IgD-negative memory B cell (primary cell): ENCODE measurements at regions not wholly inside any gene's neighbourhood (a gene's known extent, or its start where the extent isn't known, plus 50 kb on each side); places are given as distances from the start of the nearest gene placed in this dataset.
A peak's percentile ranks its signal among the peaks of the same experiment; 100 is the strongest.

Experiments used
- H3K27ac Mint-ChIP-seq, 3 donors: one replicate each; pipeline ENCODE4 v1.8.0; 2020 to 2022; ENCODE audit warnings: mild to moderate bottlenecking in 3 of 3, mixed read lengths in 3 of 3, moderate library complexity in 1 of 3
- H3K27me3 Mint-ChIP-seq: one replicate; pipeline ENCODE4 v1.8.0; 2021; ENCODE audit warnings: mixed read lengths
- H3K36me3 Mint-ChIP-seq: one replicate; pipeline ENCODE4 v1.8.0; 2020; ENCODE audit warnings: mild to moderate bottlenecking, mixed read lengths
- H3K4me1 Mint-ChIP-seq, 3 donors: one replicate each; pipeline ENCODE4 v1.8.0; 2020 to 2022; ENCODE audit warnings: mixed read lengths in 3 of 3, mild to moderate bottlenecking in 1 of 3
- H3K4me3 Mint-ChIP-seq, 4 donors: one replicate each; pipeline ENCODE4 v1.8.0; 2020 to 2022; ENCODE audit warnings: mild to moderate bottlenecking in 4 of 4, mixed read lengths in 4 of 4, moderate library complexity in 3 of 4
- H3K9me3 Mint-ChIP-seq, 3 donors: one replicate each; pipeline ENCODE4 v1.8.0; 2020 to 2021; ENCODE audit warnings: mixed read lengths in 3 of 3, mild to moderate bottlenecking in 1 of 3

GRCh38 chr2:42934580-42935186 is 142.3 kb upstream of the HAAO start:
- no peak overlapping the region for H3K27ac Mint-ChIP-seq
- peaks cover 0 to 5% (median 0%) of the 10 kb centered on the region in 3 donors for H3K4me1 Mint-ChIP-seq
- no peak overlapping the region for H3K4me3 Mint-ChIP-seq
- peaks cover 2% of the 10 kb centered on the region for H3K36me3 Mint-ChIP-seq
- H3K9me3 Mint-ChIP-seq: no peaks in the 10 kb centered on the region
- no peaks in the 10 kb centered on the region for H3K27me3 Mint-ChIP-seq

- Mint-ChIP-seq H3K27ac (no peak overlapping the region), H3K4me1 (peaks cover 0 to 5% (median 0%) of the 10 kb centered on the region in 3 donors), H3K27me3 (no peaks in the 10 kb centered on the region), H3K9me3 (no peaks in the 10 kb centered on the region), H3K36me3 (peaks cover 2% of the 10 kb centered on the region), H3K4me3 (no peak overlapping the region)
Measured at GRCh38 chr2:42933824-42934254, 141.5 kb upstream of the HAAO start.

GRCh38 chr2:42932271-42933151 is 140.1 kb upstream of the HAAO start:
- peak overlapping the region in 1 of 4 donors; percentile 60 for H3K4me3 Mint-ChIP-seq
- no peaks in the 10 kb centered on the region for H3K27me3 Mint-ChIP-seq
- peaks cover 3% of the 10 kb centered on the region for H3K36me3 Mint-ChIP-seq
- H3K9me3 Mint-ChIP-seq: no peaks in the 10 kb centered on the region
- H3K4me1 Mint-ChIP-seq: peaks cover 0 to 1% (median 0%) of the 10 kb centered on the region in 3 donors
- H3K27ac Mint-ChIP-seq: no peak overlapping the region

- Mint-ChIP-seq H3K4me1 (peaks cover 0 to 1% (median 0%) of the 10 kb centered on the region in 3 donors), H3K4me3 (no peak overlapping the region), H3K27ac (no peak overlapping the region), H3K27me3 (no peaks in the 10 kb centered on the region), H3K36me3 (peaks cover 3% of the 10 kb centered on the region), H3K9me3 (no peaks in the 10 kb centered on the region)
Measured at GRCh38 chr2:42931818-42932195, 139.4 kb upstream of the HAAO start.

GRCh38 chr2:42931146-42931817 is 138.9 kb upstream of the HAAO start:
- H3K4me3 Mint-ChIP-seq: no peak overlapping the region
- no peaks in the 10 kb centered on the region for H3K9me3 Mint-ChIP-seq
- H3K27ac Mint-ChIP-seq: no peak overlapping the region

GRCh38 chr2:42930025-42930581 is 137.7 kb upstream of the HAAO start:
- no peak overlapping the region for H3K4me3 Mint-ChIP-seq
- H3K27me3 Mint-ChIP-seq: no peaks in the 10 kb centered on the region
- H3K27ac Mint-ChIP-seq: peak overlapping the region in 1 of 3 donors; percentile 67
- peaks cover 0 to 1% (median 0%) of the 10 kb centered on the region in 3 donors for H3K4me1 Mint-ChIP-seq
- H3K36me3 Mint-ChIP-seq: peaks cover 2% of the 10 kb centered on the region
- H3K9me3 Mint-ChIP-seq: no peaks in the 10 kb centered on the region

More at GRCh38 chr2:42931146-42931817, 138.9 kb upstream of the HAAO start:
- Mint-ChIP-seq H3K27me3 (no peaks in the 10 kb centered on the region), H3K4me1 (peaks cover 0 to 1% (median 0%) of the 10 kb centered on the region in 3 donors), H3K36me3 (peaks cover 3% of the 10 kb centered on the region)

GRCh38 chr2:42929546-42930024 is 137.2 kb upstream of the HAAO start:
- peaks cover 1% of the 10 kb centered on the region for H3K27me3 Mint-ChIP-seq
- no peaks in the 10 kb centered on the region for H3K9me3 Mint-ChIP-seq
- no peak overlapping the region for H3K27ac Mint-ChIP-seq
- H3K4me3 Mint-ChIP-seq: no peak overlapping the region
- peaks cover 0 to 1% (median 0%) of the 10 kb centered on the region in 3 donors for H3K4me1 Mint-ChIP-seq
- H3K36me3 Mint-ChIP-seq: peaks cover 3% of the 10 kb centered on the region

GRCh38 chr2:42928692-42929545 is 136.5 kb upstream of the HAAO start:
- H3K4me1 Mint-ChIP-seq: peaks cover 0 to 1% (median 0%) of the 10 kb centered on the region in 3 donors
- no peak overlapping the region for H3K27ac Mint-ChIP-seq
- H3K9me3 Mint-ChIP-seq: no peaks in the 10 kb centered on the region
- H3K4me3 Mint-ChIP-seq: no peak overlapping the region
- peaks cover 1% of the 10 kb centered on the region for H3K27me3 Mint-ChIP-seq
- peaks cover 3% of the 10 kb centered on the region for H3K36me3 Mint-ChIP-seq

GRCh38 chr2:42928161-42928691 is 135.8 kb upstream of the HAAO start:
- no peak overlapping the region for H3K4me3 Mint-ChIP-seq
- peaks cover 3% of the 10 kb centered on the region for H3K36me3 Mint-ChIP-seq
- no peak overlapping the region for H3K27ac Mint-ChIP-seq
- H3K27me3 Mint-ChIP-seq: peaks cover 1% of the 10 kb centered on the region
- H3K9me3 Mint-ChIP-seq: no peaks in the 10 kb centered on the region
- peaks cover 0 to 1% (median 0%) of the 10 kb centered on the region in 3 donors for H3K4me1 Mint-ChIP-seq

GRCh38 chr2:42927334-42928160 is 135.2 kb upstream of the HAAO start:
- H3K36me3 Mint-ChIP-seq: peaks cover 3% of the 10 kb centered on the region
- no peak overlapping the region for H3K27ac Mint-ChIP-seq
- H3K4me3 Mint-ChIP-seq: no peak overlapping the region
- H3K9me3 Mint-ChIP-seq: no peaks in the 10 kb centered on the region
- peaks cover 1% of the 10 kb centered on the region for H3K27me3 Mint-ChIP-seq
- peaks cover 0 to 1% (median 0%) of the 10 kb centered on the region in 3 donors for H3K4me1 Mint-ChIP-seq

- H3K4me3 Mint-ChIP-seq: no peak overlapping the region
- no peaks in the 10 kb centered on the region for H3K9me3 Mint-ChIP-seq
- peaks cover 3% of the 10 kb centered on the region for H3K36me3 Mint-ChIP-seq
- H3K4me1 Mint-ChIP-seq: peaks cover 0 to 1% (median 0%) of the 10 kb centered on the region in 3 donors
- H3K27me3 Mint-ChIP-seq: peaks cover 1% of the 10 kb centered on the region
- no peak overlapping the region for H3K27ac Mint-ChIP-seq
Measured at GRCh38 chr2:42926434-42927333, 134.3 kb upstream of the HAAO start.

- Mint-ChIP-seq H3K36me3 (peaks cover 3% of the 10 kb centered on the region), H3K4me3 (no peak overlapping the region), H3K9me3 (peaks cover 0 to 1% (median 0%) of the 10 kb centered on the region in 3 donors), H3K27ac (no peak overlapping the region), H3K4me1 (no peaks in the 10 kb centered on the region), H3K27me3 (peaks cover 1% of the 10 kb centered on the region)
Measured at GRCh38 chr2:42925742-42926433, 133.5 kb upstream of the HAAO start.
